ENCODE measurements at regions not wholly inside any gene's neighbourhood (a gene's known extent, or its start where the extent isn't known, plus 50 kb on each side); places are given as distances from the start of the nearest gene placed in this dataset.

DNA sequence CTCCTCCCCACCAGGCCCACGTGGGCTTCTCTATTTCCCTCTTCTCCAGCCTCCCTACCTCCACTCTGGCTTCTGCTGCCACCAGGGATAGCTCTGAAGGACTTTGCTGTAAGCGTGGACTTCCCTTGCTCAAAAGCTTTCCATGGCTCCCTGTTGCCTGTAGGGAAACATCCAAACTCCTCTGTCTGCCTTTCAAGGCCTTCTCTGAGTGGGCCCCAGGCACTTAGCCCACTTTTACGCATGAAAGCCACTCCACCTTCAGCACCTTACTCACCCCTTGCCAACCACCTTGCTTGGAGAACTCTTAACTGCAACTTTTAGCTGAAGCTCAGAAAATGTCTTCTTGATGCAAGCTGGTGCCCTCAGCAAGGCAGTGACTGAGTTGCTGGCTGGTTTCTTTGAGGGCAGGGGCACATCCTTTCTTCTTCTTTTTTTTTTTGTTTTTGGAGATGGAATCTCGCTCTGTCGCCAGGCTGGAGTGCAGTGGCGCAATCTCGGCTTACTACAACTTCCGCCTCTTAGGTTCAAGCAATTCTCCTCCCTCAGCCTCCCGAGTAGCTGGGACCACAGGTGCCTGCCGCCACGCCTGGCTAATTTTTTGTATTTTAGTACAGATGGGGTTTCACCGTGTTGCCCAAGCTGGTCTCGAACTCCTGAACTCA lies 52.0 kb upstream of the DLX4 start:
- Histone ChIP-seq H3K4me1 (ENCODE audit: control insufficient read depth in 2 of 2, insufficient read depth in 2 of 2, low read length in 2 of 2) (no peaks in the 10 kb centered on the region), H3K27ac (ENCODE audit: low read depth, low read length) (no peak overlapping the region), H3K9me3 (ENCODE audit: control insufficient read depth in 2 of 3, low read length in 3 of 3) (no peaks in the 10 kb centered on the region), H3K36me3 (ENCODE audit: control insufficient read depth in 2 of 3, insufficient read depth in 3 of 3, low read length in 3 of 3) (no peaks in the 10 kb centered on the region), H3K4me3 (ENCODE audit: low read length) (no peak overlapping the region), H3K27me3 (ENCODE audit: control insufficient read depth in 2 of 2, insufficient read depth in 2 of 2, low read length in 2 of 2) (peaks cover 0 to 2% of the 10 kb centered on the region in 2 donors)
- CTCF ChIA-PET: no interaction called here
- DNase-seq (no peak), ATAC-seq (no peak)
- H3K4me1 Mint-ChIP-seq: peaks cover 0 to 2% (median 0%) of the 10 kb centered on the region in 7 donors
- no peaks in the 10 kb centered on the region for H3K36me3 Mint-ChIP-seq
- no peak overlapping the region for H3K27ac Mint-ChIP-seq
- intact Hi-C loops (cut with micrococcal nuclease): no loop called here
- no peak overlapping the region for H3K4me3 Mint-ChIP-seq
- peaks cover 0 to 1% (median 0%) of the 10 kb centered on the region in 11 donors for H3K9me3 Mint-ChIP-seq
- peaks cover 20 to 54% (median 38%) of the 10 kb centered on the region in 5 donors for H3K27me3 Mint-ChIP-seq
- POLR2A ChIA-PET: no interaction called here

DNA sequence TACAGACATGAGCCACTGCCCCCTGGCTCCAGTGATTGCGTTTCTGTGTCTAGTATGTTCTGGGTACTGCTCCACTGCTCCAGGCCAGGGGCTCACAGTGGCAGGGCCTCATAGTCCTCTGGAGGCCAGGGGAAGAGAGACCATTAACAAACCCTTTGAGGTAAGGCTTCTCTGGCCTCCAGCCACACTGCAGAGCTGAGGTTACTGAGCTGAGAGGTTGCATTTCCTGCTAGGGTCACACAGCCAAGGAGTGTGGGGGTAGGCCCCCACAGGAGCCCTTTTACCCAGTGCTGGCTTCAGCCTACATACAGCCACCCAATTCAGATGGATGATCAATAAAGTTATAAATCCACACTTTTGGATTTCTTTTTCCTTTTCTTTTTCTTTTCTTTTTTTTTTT lies 50.4 kb upstream of the DLX4 start:
- peaks cover 20 to 46% (median 32%) of the 10 kb centered on the region in 5 donors for H3K27me3 Mint-ChIP-seq
- no peak overlapping the region for H3K4me3 Mint-ChIP-seq
- intact Hi-C loops (cut with micrococcal nuclease): no loop called here
- DNase-seq (no peak), ATAC-seq (no peak)
- H3K36me3 Mint-ChIP-seq: no peaks in the 10 kb centered on the region
- peaks cover 0 to 1% (median 0%) of the 10 kb centered on the region in 11 donors for H3K9me3 Mint-ChIP-seq
- H3K4me1 ChIP-seq (ENCODE audit: control insufficient read depth in 2 of 2, insufficient read depth in 2 of 2, low read length in 2 of 2): no peaks in the 10 kb centered on the region
- CTCF ChIA-PET: no interaction called here
- no peaks in the 10 kb centered on the region for H3K36me3 ChIP-seq (ENCODE audit: control insufficient read depth in 2 of 3, insufficient read depth in 3 of 3, low read length in 3 of 3)
- POLR2A ChIA-PET: no interaction called here
- H3K4me1 Mint-ChIP-seq: peaks cover 0 to 2% (median 0%) of the 10 kb centered on the region in 7 donors
- no peaks in the 10 kb centered on the region for H3K27me3 ChIP-seq (ENCODE audit: control insufficient read depth in 2 of 2, insufficient read depth in 2 of 2, low read length in 2 of 2)
- no peak overlapping the region for H3K27ac ChIP-seq (ENCODE audit: low read depth, low read length)
- no peak overlapping the region for H3K4me3 ChIP-seq (ENCODE audit: low read length)
- peak overlapping the region in 1 of 9 donors; percentile 14 for H3K27ac Mint-ChIP-seq
- no peaks in the 10 kb centered on the region for H3K9me3 ChIP-seq (ENCODE audit: control insufficient read depth in 2 of 3, low read length in 3 of 3)

Measured in naive thymus-derived CD4-positive, alpha-beta T cell (primary cell).